ENCODE measurements at regions not wholly inside any gene's neighbourhood (a gene's known extent, or its start where the extent isn't known, plus 50 kb on each side); places are given as distances from the start of the nearest gene placed in this dataset.

GRCh38 chr2:8236391-8236790 lies 445.5 kb upstream of the ID2 start:
- no peaks in the 10 kb centered on the region for H3K9me3 ChIP-seq (ENCODE audit: control insufficient read depth, low read depth, low read length)
- Mint-ChIP-seq H3K36me3 (ENCODE audit: insufficient read depth in 1 of 3, low read depth in 3 of 3) (peaks cover 0 to 1% (median 0%) of the 10 kb centered on the region in 3 experiments; a peak in 1 of 7 replicates), H3K4me3 (no peak overlapping the region), H3K27me3 (ENCODE audit: low read depth) (no peaks in the 10 kb centered on the region), H3K27ac (no peak overlapping the region), H3K9me3 (no peaks in the 10 kb centered on the region), H3K4me1 (peaks cover 25 to 39% of the 10 kb centered on the region in 2 experiments)
- DNase-seq = no peak
- TF ChIP-seq CTCF (conservative IDR thresholded peaks at IDR 0.05) = no peak
- H3K4me1 ChIP-seq (ENCODE audit: insufficient read depth, low read length) = peaks cover 5% of the 10 kb centered on the region; the same call in 1 of the 2 replicates
- no CpG with 5 or more reads among the region's 2 CpGs for WGBS (ENCODE audit: extremely low coverage, insufficient read length, low lambda C conversion rate)
- no peak overlapping the region for H3K4me2 ChIP-seq (ENCODE audit: insufficient read depth, insufficient read length, low read length)
- no peak overlapping the region for H2AFZ ChIP-seq (ENCODE audit: low read length)
- H4K91ac ChIP-seq (ENCODE audit: insufficient read length, low read depth, low read length) = no peak overlapping the region
- no peak overlapping the region for H3T11ph ChIP-seq (ENCODE audit: low read length)
- H3K23me2 ChIP-seq (ENCODE audit: insufficient read length, low read depth, low read length, poor library complexity, severe bottlenecking) = no peaks in the 10 kb centered on the region
- H2AK5ac ChIP-seq (ENCODE audit: insufficient read length, low read length) = no peak overlapping the region
- H2BK20ac ChIP-seq (ENCODE audit: low read depth, low read length, poor library complexity, severe bottlenecking) = no peak overlapping the region
- no peak overlapping the region for H2BK120ac ChIP-seq (ENCODE audit: low read depth, low read length, poor library complexity, severe bottlenecking)
- H4K5ac ChIP-seq (ENCODE audit: insufficient read length, low read depth, low read length) = no peak overlapping the region
- H3K56ac ChIP-seq (ENCODE audit: insufficient read length, low read depth, low read length) = no peak overlapping the region
- no peak overlapping the region for H2BK5ac ChIP-seq (ENCODE audit: insufficient read length, low read length)
- no peaks in the 10 kb centered on the region for H3K79me1 ChIP-seq (ENCODE audit: insufficient read depth, low read depth, low read length, poor library complexity, severe bottlenecking)
- no peak overlapping the region for H2BK15ac ChIP-seq (ENCODE audit: low read depth, low read length)
- no peak overlapping the region for H3K14ac ChIP-seq (ENCODE audit: insufficient read depth, low read length)
- no peak overlapping the region for H3K9ac ChIP-seq (ENCODE audit: extremely low read depth, insufficient read length, low read length)
- no peak overlapping the region for H4K8ac ChIP-seq (replicated peaks; ENCODE audit: insufficient read length, low read depth, low read length)
- 0 out of 2 replicates have a peak, but pooled peaks cover 2% of the 10 kb centered on the region for H3K79me2 ChIP-seq (ENCODE audit: insufficient read depth, low read length)
- H3K18ac ChIP-seq (ENCODE audit: insufficient read length, low read depth, low read length) = no peak overlapping the region
- H3K23ac ChIP-seq (ENCODE audit: insufficient read length, low read depth, low read length) = no peak overlapping the region
- no peaks in the 10 kb centered on the region for H4K20me1 ChIP-seq (ENCODE audit: control insufficient read depth, insufficient read depth, insufficient read length)
- no peak overlapping the region for H2BK12ac ChIP-seq (ENCODE audit: insufficient read length, low read depth, low read length)
- no peak overlapping the region for H3K4ac ChIP-seq (ENCODE audit: low read depth, low read length)
- no peaks in the 10 kb centered on the region for H3K27me3 ChIP-seq (ENCODE audit: insufficient read depth, low read length)
- H3K27ac ChIP-seq (ENCODE audit: insufficient read length, low read depth, low read length) = no peak overlapping the region

All from H9 (cell line).